CD14-positive monocyte (primary cell): ENCODE measurements at regions not wholly inside any gene's neighbourhood (a gene's known extent, or its start where the extent isn't known, plus 50 kb on each side); places are given as distances from the start of the nearest gene placed in this dataset.

ENCODE experiments used
- DNase-seq, 3 donors: peaks; one replicate each; pipeline ENCODE4 v3.0.0-alpha.2; 2011 to 2022
- H2AFZ ChIP-seq: 2 replicates; pipeline ENCODE4 v1.6.0; 2012; ENCODE audit warnings: mild to moderate bottlenecking, low read depth, low read length, inconsistent platforms; ENCODE audit not compliant: insufficient read depth, poor library complexity, severe bottlenecking
- H3K27ac ChIP-seq, 2 donors: 1 replicate in 1 of 2; 2 replicates in 1 of 2; pipeline ENCODE4 v1.5.1; 2012 to 2013; ENCODE audit warnings: low read length in 2 of 2, control low read depth in 1 of 2, inconsistent platforms in 1 of 2, low read depth in 1 of 2, mild to moderate bottlenecking in 1 of 2
- H3K27me3 ChIP-seq, 2 donors: one replicate each; pipeline versions ENCODE4 v1.6.0 to v1.6.1; 2011 to 2013; ENCODE audit warnings: low read length in 2 of 2; ENCODE audit not compliant: control insufficient read depth in 2 of 2, insufficient read depth in 2 of 2
- H3K36me3 ChIP-seq, 2 donors: replicated peaks in 1 of 2; 1 replicate in 1 of 2; 2 replicates in 1 of 2; pipeline versions ENCODE4 v1.5.1 to v1.6.1; 2012 to 2013; ENCODE audit warnings: low read length in 2 of 2, control low read depth in 1 of 2, inconsistent platforms in 1 of 2, mild to moderate bottlenecking in 1 of 2; ENCODE audit not compliant: insufficient read depth in 2 of 2, control insufficient read depth in 1 of 2
- H3K4me1 ChIP-seq, 2 donors: 1 replicate in 1 of 2; 2 replicates in 1 of 2; pipeline versions ENCODE4 v1.5.1 to v1.6.1; 2012 to 2013; ENCODE audit warnings: low read length in 2 of 2, control low read depth in 1 of 2, inconsistent platforms in 1 of 2, mild to moderate bottlenecking in 1 of 2, moderate library complexity in 1 of 2; ENCODE audit not compliant: insufficient read depth in 2 of 2, control insufficient read depth in 1 of 2
- H3K4me2 ChIP-seq: replicated peaks from 2 replicates; pipeline ENCODE3; 2012; ENCODE audit warnings: low read length, moderate library complexity, mild to moderate bottlenecking; ENCODE audit not compliant: poor library complexity, severe bottlenecking; ENCODE audit errors: extremely low read depth
- H3K4me3 ChIP-seq, 3 experiments: fragments of 200-600 bp in 1 of 3; sonication (generic) in 1 of 3; replicated peaks in 1 of 3; 1 replicate in 2 of 3; 2 replicates in 1 of 3; pipeline ENCODE4 v1.5.1; 2011 to 2013; ENCODE audit warnings: low read length in 3 of 3, mild to moderate bottlenecking in 3 of 3, control low read depth in 2 of 3, low read depth in 2 of 3, inconsistent platforms in 1 of 3, moderate library complexity in 1 of 3
- H3K79me2 ChIP-seq: 2 replicates; pipeline ENCODE4 v1.6.0; 2012; ENCODE audit warnings: mild to moderate bottlenecking, control low read depth, inconsistent platforms, low read length, moderate library complexity; ENCODE audit not compliant: insufficient read depth
- H3K9ac ChIP-seq: 2 replicates; pipeline ENCODE4 v1.6.0; 2017; ENCODE audit warnings: low read length, mild to moderate bottlenecking; ENCODE audit not compliant: insufficient read depth, poor library complexity, severe bottlenecking
- H3K9me3 ChIP-seq, 2 donors: replicated peaks in 1 of 2; 1 replicate in 1 of 2; 2 replicates in 1 of 2; pipeline versions ENCODE4 v1.5.1 to v1.6.1; 2012 to 2013; ENCODE audit warnings: low read length in 2 of 2, control low read depth in 1 of 2; ENCODE audit not compliant: control insufficient read depth in 1 of 2, insufficient read depth in 1 of 2
- H4K20me1 ChIP-seq: 2 replicates; pipeline ENCODE4 v1.6.0; 2012; ENCODE audit warnings: mild to moderate bottlenecking, low read length, control low read depth, moderate library complexity; ENCODE audit not compliant: insufficient read depth
- H3K27ac Mint-ChIP-seq, 7 donors: one replicate each; pipeline ENCODE4 v1.8.0; 2020; ENCODE audit warnings: mild to moderate bottlenecking in 7 of 7, mixed read lengths in 7 of 7, moderate library complexity in 6 of 7, inconsistent platforms in 2 of 7
- H3K27me3 Mint-ChIP-seq, 3 donors: one replicate each; pipeline ENCODE4 v1.8.0; 2021 to 2022; ENCODE audit warnings: low read depth in 3 of 3, mild to moderate bottlenecking in 3 of 3, mixed read lengths in 3 of 3, moderate library complexity in 3 of 3, inconsistent platforms in 1 of 3
- H3K36me3 Mint-ChIP-seq, 2 donors: one replicate each; pipeline ENCODE4 v1.8.0; 2020; ENCODE audit warnings: mixed read lengths in 2 of 2, inconsistent platforms in 1 of 2, mild to moderate bottlenecking in 1 of 2
- H3K4me1 Mint-ChIP-seq: one replicate; pipeline ENCODE4 v1.8.0; 2020; ENCODE audit warnings: mild to moderate bottlenecking, mixed read lengths
- H3K4me3 Mint-ChIP-seq, 2 donors: one replicate each; pipeline ENCODE4 v1.8.0; 2020; ENCODE audit warnings: mild to moderate bottlenecking in 2 of 2, mixed read lengths in 2 of 2, moderate library complexity in 1 of 2
- H3K9me3 Mint-ChIP-seq, 7 donors: one replicate each; pipeline ENCODE4 v1.8.0; 2020 to 2022; ENCODE audit warnings: mixed read lengths in 7 of 7, mild to moderate bottlenecking in 6 of 7, moderate library complexity in 6 of 7, inconsistent platforms in 2 of 7
- WGBS: methylation state at CpG from one replicate; pipeline ENCODE4 v1.1.5; 2013; ENCODE audit warnings: missing lambda C conversion rate; ENCODE audit not compliant: insufficient coverage; 5-methylcytosine and 5-hydroxymethylcytosine counted together
- intact Hi-C, 2 donors: fragments of 100-400 bp; cut with micrococcal nuclease; formaldehyde crosslinking; loops; one replicate each; pipeline versions ENCODE4 v1.15.0 to v1.15.1; 2023
- TF ChIP-seq, protein P1 (sequence below): fragments of 200-600 bp; IDR thresholded peaks from one replicate; pipeline ENCODE4 v1.8.0; 2022; ENCODE audit warnings: antibody characterized with exemption, mild to moderate bottlenecking

DNA sequence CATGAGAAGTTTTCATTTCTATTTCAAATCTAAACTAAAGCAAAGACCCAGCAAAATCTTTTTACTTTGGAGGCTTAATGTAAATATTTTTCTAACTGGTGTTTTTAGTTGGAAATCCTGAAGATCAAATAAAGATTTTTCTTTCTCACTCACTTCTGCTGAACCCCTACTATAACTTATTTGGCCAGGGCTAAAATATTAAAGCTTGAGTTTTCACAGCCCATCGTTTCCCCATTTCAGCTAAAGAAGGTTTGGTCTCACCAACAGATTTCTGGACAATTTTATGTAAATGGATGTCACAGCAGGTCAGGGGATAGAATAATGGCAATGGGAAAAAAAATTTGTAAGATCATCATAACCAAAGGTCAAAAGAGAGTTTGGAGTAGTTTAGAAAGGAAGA lies 92.7 kb upstream of the DCN start:
- H3K36me3 Mint-ChIP-seq = no peaks in the 10 kb centered on the region
- no peak overlapping the region for H3K27ac Mint-ChIP-seq
- no CpG with 5 or more reads among the region's 1 CpG for WGBS
- no peak overlapping the region for H3K4me3 ChIP-seq
- no peaks in the 10 kb centered on the region for H3K27me3 ChIP-seq
- H3K27me3 Mint-ChIP-seq = peaks cover 0 to 4% (median 4%) of the 10 kb centered on the region in 3 donors
- TF ChIP-seq, protein P1, sequence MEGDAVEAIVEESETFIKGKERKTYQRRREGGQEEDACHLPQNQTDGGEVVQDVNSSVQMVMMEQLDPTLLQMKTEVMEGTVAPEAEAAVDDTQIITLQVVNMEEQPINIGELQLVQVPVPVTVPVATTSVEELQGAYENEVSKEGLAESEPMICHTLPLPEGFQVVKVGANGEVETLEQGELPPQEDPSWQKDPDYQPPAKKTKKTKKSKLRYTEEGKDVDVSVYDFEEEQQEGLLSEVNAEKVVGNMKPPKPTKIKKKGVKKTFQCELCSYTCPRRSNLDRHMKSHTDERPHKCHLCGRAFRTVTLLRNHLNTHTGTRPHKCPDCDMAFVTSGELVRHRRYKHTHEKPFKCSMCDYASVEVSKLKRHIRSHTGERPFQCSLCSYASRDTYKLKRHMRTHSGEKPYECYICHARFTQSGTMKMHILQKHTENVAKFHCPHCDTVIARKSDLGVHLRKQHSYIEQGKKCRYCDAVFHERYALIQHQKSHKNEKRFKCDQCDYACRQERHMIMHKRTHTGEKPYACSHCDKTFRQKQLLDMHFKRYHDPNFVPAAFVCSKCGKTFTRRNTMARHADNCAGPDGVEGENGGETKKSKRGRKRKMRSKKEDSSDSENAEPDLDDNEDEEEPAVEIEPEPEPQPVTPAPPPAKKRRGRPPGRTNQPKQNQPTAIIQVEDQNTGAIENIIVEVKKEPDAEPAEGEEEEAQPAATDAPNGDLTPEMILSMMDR = no peak
- no peaks in the 10 kb centered on the region for H4K20me1 ChIP-seq
- H3K4me1 ChIP-seq = no peaks in the 10 kb centered on the region
- H3K4me2 ChIP-seq = no peak overlapping the region
- DNase-seq = no peak
- no peaks in the 10 kb centered on the region for H3K79me2 ChIP-seq
- H3K9ac ChIP-seq = no peak overlapping the region
- no peaks in the 10 kb centered on the region for H3K9me3 Mint-ChIP-seq
- intact Hi-C loops = no loop called here
- no peak overlapping the region for H3K27ac ChIP-seq
- H3K4me1 Mint-ChIP-seq = no peaks in the 10 kb centered on the region
- H2AFZ ChIP-seq = no peak overlapping the region
- H3K9me3 ChIP-seq = no peaks in the 10 kb centered on the region
- H3K4me3 Mint-ChIP-seq = no peak overlapping the region
- no peaks in the 10 kb centered on the region for H3K36me3 ChIP-seq

DNA sequence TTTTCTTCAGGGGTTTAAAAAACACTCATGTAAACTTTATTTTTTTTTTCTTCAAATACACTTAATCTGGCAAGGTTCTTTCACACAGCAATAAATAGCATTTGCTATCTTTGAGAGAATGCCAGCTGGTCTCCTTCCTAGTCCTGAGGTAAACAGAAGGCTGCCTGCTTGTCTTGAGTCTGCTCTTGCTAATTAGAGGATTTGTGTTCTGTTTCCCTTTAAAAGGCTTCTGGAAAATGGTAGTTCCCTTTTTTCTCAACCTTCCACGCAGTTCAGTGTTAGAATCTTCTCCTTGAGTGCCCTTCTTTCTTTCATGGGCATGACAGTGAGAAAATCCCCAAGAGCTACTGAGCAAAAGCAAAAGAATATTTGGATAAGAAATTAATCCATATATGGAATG lies 92.3 kb upstream of the DCN start:
- H3K36me3 Mint-ChIP-seq = no peaks in the 10 kb centered on the region

More for the DNA sequence above, 92.3 kb upstream of the DCN start:
- no CpG with 5 or more reads among the region's 1 CpG for WGBS
- Histone ChIP-seq H3K27ac (no peak overlapping the region), H3K4me2 (no peak overlapping the region), H3K4me3 (no peak overlapping the region), H3K9ac (no peak overlapping the region), H4K20me1 (no peaks in the 10 kb centered on the region), H3K27me3 (no peaks in the 10 kb centered on the region), H3K79me2 (no peaks in the 10 kb centered on the region), H3K4me1 (no peaks in the 10 kb centered on the region), H3K9me3 (no peaks in the 10 kb centered on the region), H3K36me3 (no peaks in the 10 kb centered on the region), H2AFZ (no peak overlapping the region)
- no peak for DNase-seq
- H3K27ac Mint-ChIP-seq = no peak overlapping the region
- TF ChIP-seq, protein P1 = no peak
- no peaks in the 10 kb centered on the region for H3K9me3 Mint-ChIP-seq
- intact Hi-C loops = no loop called here
- no peaks in the 10 kb centered on the region for H3K4me1 Mint-ChIP-seq
- H3K4me3 Mint-ChIP-seq = no peak overlapping the region
- peaks cover 0 to 4% (median 4%) of the 10 kb centered on the region in 3 donors for H3K27me3 Mint-ChIP-seq
